ENCODE measurements at regions not wholly inside any gene's neighbourhood (a gene's known extent, or its start where the extent isn't known, plus 50 kb on each side); places are given as distances from the start of the nearest gene placed in this dataset.

GRCh38 chr5:5626412-5626811 lies 203.9 kb downstream of the ICE1 start:
- Histone ChIP-seq H3K27ac (no peak overlapping the region), H3K27me3 (no peaks in the 10 kb centered on the region), H3K4me1 (no peaks in the 10 kb centered on the region), H3K36me3 (no peaks in the 10 kb centered on the region), H3K9me3 (no peaks in the 10 kb centered on the region), H3K4me3 (no peak overlapping the region)
- ATAC-seq (no peak), DNase-seq (no peak)
- TF ChIP-seq, protein P1, sequence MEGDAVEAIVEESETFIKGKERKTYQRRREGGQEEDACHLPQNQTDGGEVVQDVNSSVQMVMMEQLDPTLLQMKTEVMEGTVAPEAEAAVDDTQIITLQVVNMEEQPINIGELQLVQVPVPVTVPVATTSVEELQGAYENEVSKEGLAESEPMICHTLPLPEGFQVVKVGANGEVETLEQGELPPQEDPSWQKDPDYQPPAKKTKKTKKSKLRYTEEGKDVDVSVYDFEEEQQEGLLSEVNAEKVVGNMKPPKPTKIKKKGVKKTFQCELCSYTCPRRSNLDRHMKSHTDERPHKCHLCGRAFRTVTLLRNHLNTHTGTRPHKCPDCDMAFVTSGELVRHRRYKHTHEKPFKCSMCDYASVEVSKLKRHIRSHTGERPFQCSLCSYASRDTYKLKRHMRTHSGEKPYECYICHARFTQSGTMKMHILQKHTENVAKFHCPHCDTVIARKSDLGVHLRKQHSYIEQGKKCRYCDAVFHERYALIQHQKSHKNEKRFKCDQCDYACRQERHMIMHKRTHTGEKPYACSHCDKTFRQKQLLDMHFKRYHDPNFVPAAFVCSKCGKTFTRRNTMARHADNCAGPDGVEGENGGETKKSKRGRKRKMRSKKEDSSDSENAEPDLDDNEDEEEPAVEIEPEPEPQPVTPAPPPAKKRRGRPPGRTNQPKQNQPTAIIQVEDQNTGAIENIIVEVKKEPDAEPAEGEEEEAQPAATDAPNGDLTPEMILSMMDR (IDR thresholded peaks at IDR 0.05) = no peak
- intact Hi-C loops (cut with DNase I) = no loop called here

DNA sequence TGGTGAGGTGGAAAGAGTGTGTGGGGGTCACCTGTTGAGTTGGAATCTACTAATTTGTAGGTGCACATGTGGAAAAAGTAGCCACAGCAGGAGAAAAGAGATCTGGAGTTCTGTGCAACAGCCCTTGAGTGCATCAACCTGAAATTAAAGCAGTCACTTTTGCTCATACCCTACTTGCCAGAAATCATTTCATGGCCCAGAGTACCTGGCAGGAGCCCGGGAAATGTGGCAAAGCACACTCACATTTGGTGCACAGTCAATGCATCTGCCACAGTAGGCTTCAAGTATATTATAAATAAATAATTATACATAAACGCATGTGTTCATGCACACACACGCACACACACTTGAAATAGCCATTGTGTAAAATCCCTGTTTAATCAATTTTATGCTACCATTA lies 203.0 kb downstream of the ICE1 start:
- no peak overlapping the region for H3K27ac ChIP-seq
- H3K4me1 ChIP-seq = no peaks in the 10 kb centered on the region
- DNase-seq = no peak
- H3K4me3 ChIP-seq = no peak overlapping the region
- ATAC-seq = no peak
- H3K36me3 ChIP-seq = no peaks in the 10 kb centered on the region
- TF ChIP-seq, protein P1 (IDR thresholded peaks at IDR 0.05) = no peak
- H3K27me3 ChIP-seq = no peaks in the 10 kb centered on the region
- intact Hi-C loops (cut with DNase I) = no loop called here
- no peaks in the 10 kb centered on the region for H3K9me3 ChIP-seq

DNA sequence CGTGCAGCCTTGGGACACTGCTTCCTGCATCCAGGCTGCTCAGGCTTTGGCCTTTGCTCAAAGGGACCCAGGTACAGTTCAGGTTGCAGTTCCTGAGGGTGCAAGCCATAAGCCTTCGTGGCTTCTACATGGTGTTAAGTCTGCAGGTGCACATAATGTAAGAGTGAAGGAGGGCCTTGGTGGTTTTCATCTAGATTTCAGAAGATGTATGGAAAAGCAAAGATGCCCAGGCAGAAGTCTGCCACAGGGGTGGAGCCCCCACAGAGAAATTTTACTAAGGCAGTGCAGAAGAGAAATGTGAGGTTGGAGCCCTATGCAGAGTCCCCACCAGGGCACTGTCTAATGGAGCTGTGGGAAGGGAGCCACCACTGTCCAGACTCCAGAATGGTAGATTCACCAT lies 200.9 kb downstream of the ICE1 start:
- H3K36me3 ChIP-seq = no peaks in the 10 kb centered on the region
- H3K27me3 ChIP-seq = no peaks in the 10 kb centered on the region
- no peak overlapping the region for H3K27ac ChIP-seq
- TF ChIP-seq, protein P1 (IDR thresholded peaks at IDR 0.05) = no peak
- no peaks in the 10 kb centered on the region for H3K4me1 ChIP-seq
- ATAC-seq (no peak), DNase-seq (no peak)
- no peak overlapping the region for H3K4me3 ChIP-seq
- no peaks in the 10 kb centered on the region for H3K9me3 ChIP-seq
- intact Hi-C loops (cut with DNase I) = no loop called here

DNA sequence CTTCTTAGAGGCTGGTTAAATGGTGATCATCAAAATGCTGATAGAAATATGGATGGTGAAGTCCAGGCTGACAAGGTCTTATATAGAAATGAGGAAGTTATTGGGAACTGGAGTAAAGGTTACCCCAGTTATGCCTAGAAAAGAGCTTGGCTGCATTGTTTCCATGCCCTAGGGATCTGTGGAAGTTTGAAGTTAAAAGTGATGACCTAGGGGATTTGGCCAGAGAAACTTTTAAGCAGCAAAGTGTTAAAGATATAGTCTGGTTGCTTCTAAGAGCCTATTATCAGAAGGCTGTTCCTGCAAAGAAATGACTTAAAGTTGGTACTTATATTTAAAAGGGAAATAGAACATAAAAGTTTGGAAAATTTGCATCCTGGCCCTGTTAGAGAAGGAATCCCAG lies 200.3 kb downstream of the ICE1 start:
- intact Hi-C loops (cut with DNase I) = no loop called here
- ATAC-seq = no peak
- Histone ChIP-seq H3K9me3 (no peaks in the 10 kb centered on the region), H3K4me3 (no peak overlapping the region), H3K36me3 (no peaks in the 10 kb centered on the region), H3K27ac (no peak overlapping the region), H3K27me3 (no peaks in the 10 kb centered on the region), H3K4me1 (no peaks in the 10 kb centered on the region)
- TF ChIP-seq, protein P1 (IDR thresholded peaks at IDR 0.05) = no peak
- DNase-seq = no peak

GRCh38 chr5:5619546-5619945 lies 197.1 kb downstream of the ICE1 start:
- Histone ChIP-seq H3K36me3 (no peaks in the 10 kb centered on the region), H3K4me3 (no peak overlapping the region), H3K4me1 (no peaks in the 10 kb centered on the region), H3K9me3 (no peaks in the 10 kb centered on the region), H3K27ac (no peak overlapping the region), H3K27me3 (no peaks in the 10 kb centered on the region)
- no peak for DNase-seq
- TF ChIP-seq, protein P1 (IDR thresholded peaks at IDR 0.05) = no peak
- intact Hi-C loops (cut with DNase I) = no loop called here
- ATAC-seq = no peak

DNA sequence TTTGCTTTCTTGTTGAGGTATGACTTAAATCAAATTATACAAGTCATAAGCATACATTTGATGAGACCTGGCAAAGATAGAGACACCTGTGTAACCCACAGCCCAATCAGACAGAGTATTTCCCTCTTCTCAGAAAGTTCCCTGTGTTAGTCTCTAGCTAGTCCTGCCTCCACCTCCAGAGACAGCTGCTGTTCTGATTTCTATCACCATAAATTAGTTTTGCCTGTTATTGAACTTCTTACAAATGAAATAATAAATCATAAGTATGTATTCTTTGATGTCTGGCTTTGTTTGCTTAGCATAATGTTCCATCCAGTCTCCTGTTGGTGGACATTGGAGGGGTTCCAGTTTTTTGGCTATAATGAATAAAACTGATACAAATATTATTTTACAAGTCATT lies 194.5 kb downstream of the ICE1 start:
- TF ChIP-seq, protein P1 (IDR thresholded peaks at IDR 0.05) = no peak
- H3K4me3 ChIP-seq = no peak overlapping the region
- H3K27me3 ChIP-seq = no peaks in the 10 kb centered on the region
- no peaks in the 10 kb centered on the region for H3K36me3 ChIP-seq
- H3K4me1 ChIP-seq = no peaks in the 10 kb centered on the region
- no peaks in the 10 kb centered on the region for H3K9me3 ChIP-seq
- intact Hi-C loops (cut with DNase I) = no loop called here
- H3K27ac ChIP-seq = no peak overlapping the region
- ATAC-seq = no peak
- DNase-seq = no peak
